ENCODE measurements at regions not wholly inside any gene's neighbourhood (a gene's known extent, or its start where the extent isn't known, plus 50 kb on each side); places are given as distances from the start of the nearest gene placed in this dataset.

DNA sequence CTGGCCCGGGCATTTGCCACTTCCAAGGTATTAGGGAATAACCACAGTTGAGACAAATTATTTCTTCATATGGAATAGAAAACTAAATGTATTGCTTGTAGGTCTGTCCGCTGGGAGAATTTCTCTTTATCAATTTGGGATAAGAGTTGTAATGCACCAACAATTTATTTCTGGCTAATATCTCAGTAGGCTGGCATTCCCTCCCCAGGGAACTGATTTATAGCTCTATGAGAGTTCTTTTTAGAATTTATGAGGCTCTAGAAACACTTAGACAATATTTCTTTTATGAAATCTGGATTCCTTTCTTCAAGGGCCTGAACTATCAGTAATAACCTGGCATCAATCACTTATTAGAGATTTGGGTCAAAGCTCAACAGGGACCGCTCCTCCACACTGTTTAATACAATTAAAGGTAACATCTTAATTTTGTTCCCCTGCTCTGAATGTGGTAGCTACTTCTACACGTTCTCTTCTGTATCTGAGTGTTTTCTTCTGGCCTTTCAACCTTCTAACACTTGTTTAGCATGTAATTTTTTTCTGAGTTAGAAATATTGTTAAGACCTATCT is 857.4 kb upstream of the PRR20A start:
- TF ChIP-seq, protein P1, sequence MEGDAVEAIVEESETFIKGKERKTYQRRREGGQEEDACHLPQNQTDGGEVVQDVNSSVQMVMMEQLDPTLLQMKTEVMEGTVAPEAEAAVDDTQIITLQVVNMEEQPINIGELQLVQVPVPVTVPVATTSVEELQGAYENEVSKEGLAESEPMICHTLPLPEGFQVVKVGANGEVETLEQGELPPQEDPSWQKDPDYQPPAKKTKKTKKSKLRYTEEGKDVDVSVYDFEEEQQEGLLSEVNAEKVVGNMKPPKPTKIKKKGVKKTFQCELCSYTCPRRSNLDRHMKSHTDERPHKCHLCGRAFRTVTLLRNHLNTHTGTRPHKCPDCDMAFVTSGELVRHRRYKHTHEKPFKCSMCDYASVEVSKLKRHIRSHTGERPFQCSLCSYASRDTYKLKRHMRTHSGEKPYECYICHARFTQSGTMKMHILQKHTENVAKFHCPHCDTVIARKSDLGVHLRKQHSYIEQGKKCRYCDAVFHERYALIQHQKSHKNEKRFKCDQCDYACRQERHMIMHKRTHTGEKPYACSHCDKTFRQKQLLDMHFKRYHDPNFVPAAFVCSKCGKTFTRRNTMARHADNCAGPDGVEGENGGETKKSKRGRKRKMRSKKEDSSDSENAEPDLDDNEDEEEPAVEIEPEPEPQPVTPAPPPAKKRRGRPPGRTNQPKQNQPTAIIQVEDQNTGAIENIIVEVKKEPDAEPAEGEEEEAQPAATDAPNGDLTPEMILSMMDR (IDR thresholded peaks at IDR 0.05), result no peak
- TF ChIP-seq POLR2A (IDR thresholded peaks at IDR 0.05), result no peak

Measured in heart left ventricle (tissue), 13 donors.